HepG2 (cell line): ENCODE measurements at regions not wholly inside any gene's neighbourhood (a gene's known extent, or its start where the extent isn't known, plus 50 kb on each side); places are given as distances from the start of the nearest gene placed in this dataset.

Source experiments
- ATF1 ChIP-seq: IDR thresholded peaks from 2 replicates; pipeline ENCODE4 v1.6.1; 2016; ENCODE audit warnings: mild to moderate bottlenecking, control low read depth
- EEA1 ChIP-seq: sonication (generic); formaldehyde crosslinking; IDR thresholded peaks from 2 replicates; pipeline ENCODE4 v1.5.1; 2020; ENCODE audit warnings: mild to moderate bottlenecking, missing genetic modification reagents, borderline replicate concordance
- GATAD1 ChIP-seq: IDR thresholded peaks from 2 replicates; pipeline ENCODE4 v1.6.1; 2016; ENCODE audit warnings: missing genetic modification reagents, missing compliant biosample characterization
- GFI1 ChIP-seq: sonication (generic); formaldehyde crosslinking; IDR thresholded peaks from 2 replicates; pipeline ENCODE4 v1.5.0; 2020; ENCODE audit warnings: missing genetic modification reagents, mild to moderate bottlenecking, borderline replicate concordance
- HNRNPK ChIP-seq: fragments of 200-400 bp; formaldehyde crosslinking; IDR thresholded peaks from 2 replicates; pipeline ENCODE4 v1.6.1; 2018; ENCODE audit warnings: low read length, low read depth, moderate library complexity, mild to moderate bottlenecking; ENCODE audit not compliant: poor library complexity, severe bottlenecking
- MAX ChIP-seq: IDR thresholded peaks from 2 replicates; pipeline ENCODE4 v1.6.1; 2012; ENCODE audit warnings: inconsistent platforms
- MIXL1 ChIP-seq: IDR thresholded peaks from 2 replicates; pipeline ENCODE4 v1.6.1; 2016
- MXD4 ChIP-seq: IDR thresholded peaks from 2 replicates; pipeline ENCODE4 v1.6.1; 2016; ENCODE audit warnings: mild to moderate bottlenecking, missing biosample characterization, missing genetic modification reagents
- MYPOP ChIP-seq: sonication (generic); formaldehyde crosslinking; IDR thresholded peaks from 2 replicates; pipeline ENCODE4 v1.8.1; 2023; ENCODE audit warnings: mild to moderate bottlenecking, moderate library complexity, missing genetic modification reagents
- NR2F6 ChIP-seq, 2 experiments: IDR thresholded peaks; 2 replicates each; pipeline ENCODE4 v1.6.1; 2016; ENCODE audit warnings: antibody characterized with exemption in 1 of 2, mild to moderate bottlenecking in 1 of 2
- PITX1 ChIP-seq: sonication (generic); formaldehyde crosslinking; IDR thresholded peaks from 2 replicates; pipeline ENCODE4 v1.5.1; 2020; ENCODE audit warnings: mild to moderate bottlenecking, missing genetic modification reagents
- POLR2G ChIP-seq: fragments of 200-400 bp; formaldehyde crosslinking; IDR thresholded peaks from 2 replicates; pipeline ENCODE4 v1.6.1; 2018; ENCODE audit warnings: mild to moderate bottlenecking, low read depth, low read length, moderate library complexity
- RAD51 ChIP-seq: fragments of 450-650 bp; IDR thresholded peaks from 2 replicates; pipeline ENCODE4 v1.6.1; 2016; ENCODE audit warnings: borderline replicate concordance
- SIN3A ChIP-seq: IDR thresholded peaks from 2 replicates; pipeline ENCODE4 v1.6.1; 2011; ENCODE audit warnings: low read depth, mild to moderate bottlenecking, control low read depth, low read length, borderline replicate concordance
- SNAPC5 ChIP-seq: sonication (generic); formaldehyde crosslinking; IDR thresholded peaks from 2 replicates; pipeline ENCODE4 v1.8.1; 2023; ENCODE audit warnings: mild to moderate bottlenecking, missing genetic modification reagents, borderline replicate concordance
- SRSF1 ChIP-seq: fragments of 200-400 bp; formaldehyde crosslinking; optimal IDR thresholded peaks from 2 replicates; pipeline ENCODE3; 2017; ENCODE audit warnings: mild to moderate bottlenecking, low read depth, low read length, moderate library complexity
- ZKSCAN1 ChIP-seq: fragments of 150-350 bp; IDR thresholded peaks from 2 replicates; pipeline ENCODE4 v1.6.1; 2014; ENCODE audit warnings: low read length
- ZNF12 ChIP-seq: sonication (generic); formaldehyde crosslinking; IDR thresholded peaks from 2 replicates; pipeline ENCODE4 v1.5.0; 2020; ENCODE audit warnings: missing genetic modification reagents
- ZNF335 ChIP-seq: sonication (generic); formaldehyde crosslinking; IDR thresholded peaks from 2 replicates; pipeline ENCODE4 v1.4.0; 2020; ENCODE audit warnings: missing genetic modification reagents
- ZNF354B ChIP-seq: sonication (generic); formaldehyde crosslinking; IDR thresholded peaks from 2 replicates; pipeline ENCODE4 v1.8.0; 2022; ENCODE audit warnings: mild to moderate bottlenecking, missing genetic modification reagents
- ZNF577 ChIP-seq: sonication (generic); formaldehyde crosslinking; IDR thresholded peaks from 2 replicates; pipeline ENCODE4 v1.4.0; 2020; ENCODE audit warnings: mild to moderate bottlenecking, low read depth, missing genetic modification reagents, borderline replicate concordance
- ZNF709 ChIP-seq: sonication (generic); formaldehyde crosslinking; IDR thresholded peaks from 2 replicates; pipeline ENCODE4 v1.5.0; 2020; ENCODE audit warnings: mild to moderate bottlenecking, missing genetic modification reagents
- ZZZ3 ChIP-seq: sonication (generic); formaldehyde crosslinking; IDR thresholded peaks from 2 replicates; pipeline ENCODE4 v1.4.0; 2020; ENCODE audit warnings: missing genetic modification reagents, mild to moderate bottlenecking, borderline replicate concordance
- TF ChIP-seq, protein P1 (sequence below): sonication (generic); formaldehyde crosslinking; IDR thresholded peaks from 2 replicates; pipeline ENCODE4 v1.5.0; 2020; ENCODE audit warnings: missing genetic modification reagents
- TF ChIP-seq, protein P2 (sequence below): sonication (generic); formaldehyde crosslinking; conservative IDR thresholded peaks from 2 replicates; pipeline ENCODE4 v1.4.0; 2020; ENCODE audit warnings: missing genetic modification reagents
- TF ChIP-seq, protein P3 (sequence below): IDR thresholded peaks from 2 replicates; pipeline ENCODE4 v1.6.1; 2016; ENCODE audit warnings: low read depth, borderline replicate concordance
- TF ChIP-seq, protein P4 (sequence below): sonication (generic); formaldehyde crosslinking; IDR thresholded peaks from 2 replicates; pipeline ENCODE4 v1.4.0; 2020; ENCODE audit warnings: missing genetic modification reagents

DNA sequence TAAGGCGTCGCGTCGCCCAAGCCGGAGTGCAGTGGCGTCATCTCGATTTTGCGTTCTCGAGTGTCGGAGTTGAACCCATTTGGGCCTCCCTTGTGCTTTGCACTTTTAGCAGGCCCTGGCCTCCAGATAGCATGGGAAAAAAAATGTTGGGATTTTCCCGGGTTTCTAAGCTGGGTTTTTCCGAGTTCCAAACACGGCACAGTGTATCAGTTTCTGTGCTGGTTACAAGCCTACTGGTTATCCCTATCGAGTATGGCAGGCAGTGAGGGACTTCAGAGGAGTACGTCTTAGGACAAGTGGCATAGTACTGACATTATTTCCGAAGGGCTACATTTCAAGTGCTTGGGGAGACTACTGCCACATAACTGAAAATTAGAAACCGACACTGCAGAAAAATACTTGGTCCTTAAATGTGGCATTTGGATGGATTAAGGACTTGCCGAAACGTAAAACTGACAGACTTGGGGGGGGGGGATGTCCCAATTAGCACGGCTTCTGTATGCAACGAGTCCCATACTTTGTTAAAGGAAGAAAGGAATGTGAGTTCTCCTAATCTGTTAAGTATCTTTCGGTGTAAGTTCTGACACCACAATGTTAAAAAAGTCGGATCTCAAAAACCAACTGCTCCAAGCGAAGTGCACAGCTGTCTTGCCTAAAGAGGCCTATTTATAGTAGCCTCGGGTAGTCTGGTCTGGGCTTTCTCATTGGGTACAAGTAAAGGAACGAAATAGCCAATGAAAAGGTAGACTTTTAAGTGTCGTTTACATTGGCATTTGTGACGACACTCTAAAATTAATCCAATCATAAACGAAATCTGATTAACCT lies 70.2 kb downstream of the HFE start (continued):
- TF ChIP-seq, protein P1, sequence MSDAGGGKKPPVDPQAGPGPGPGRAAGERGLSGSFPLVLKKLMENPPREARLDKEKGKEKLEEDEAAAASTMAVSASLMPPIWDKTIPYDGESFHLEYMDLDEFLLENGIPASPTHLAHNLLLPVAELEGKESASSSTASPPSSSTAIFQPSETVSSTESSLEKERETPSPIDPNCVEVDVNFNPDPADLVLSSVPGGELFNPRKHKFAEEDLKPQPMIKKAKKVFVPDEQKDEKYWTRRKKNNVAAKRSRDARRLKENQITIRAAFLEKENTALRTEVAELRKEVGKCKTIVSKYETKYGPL (CRISPR knock-in tag) = peak; percentile 68
- TF ChIP-seq EEA1 (CRISPR knock-in tag) = 0 out of 2 replicates have a peak, but pooled peaks have one; percentile 8
- TF ChIP-seq ATF1 (CRISPR knock-in tag) = peak; percentile 93; the same call in 1 of the 2 replicates
- TF ChIP-seq, protein P2, sequence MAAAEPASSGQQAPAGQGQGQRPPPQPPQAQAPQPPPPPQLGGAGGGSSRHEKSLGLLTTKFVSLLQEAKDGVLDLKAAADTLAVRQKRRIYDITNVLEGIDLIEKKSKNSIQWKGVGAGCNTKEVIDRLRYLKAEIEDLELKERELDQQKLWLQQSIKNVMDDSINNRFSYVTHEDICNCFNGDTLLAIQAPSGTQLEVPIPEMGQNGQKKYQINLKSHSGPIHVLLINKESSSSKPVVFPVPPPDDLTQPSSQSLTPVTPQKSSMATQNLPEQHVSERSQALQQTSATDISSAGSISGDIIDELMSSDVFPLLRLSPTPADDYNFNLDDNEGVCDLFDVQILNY (CRISPR knock-in tag) = no peak
- TF ChIP-seq POLR2G = peak; percentile 95
- TF ChIP-seq, protein P3, sequence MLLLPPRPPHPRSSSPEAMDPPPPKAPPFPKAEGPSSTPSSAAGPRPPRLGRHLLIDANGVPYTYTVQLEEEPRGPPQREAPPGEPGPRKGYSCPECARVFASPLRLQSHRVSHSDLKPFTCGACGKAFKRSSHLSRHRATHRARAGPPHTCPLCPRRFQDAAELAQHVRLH = peak; percentile 58; the same call in 1 of the 2 replicates
- peak; percentile 15; the same call in 1 of the 2 replicates for TF ChIP-seq PITX1 (CRISPR knock-in tag)
- TF ChIP-seq ZKSCAN1 = peak; percentile 92
- peak; percentile 64; the same call in 1 of the 2 replicates for TF ChIP-seq ZNF577
- peak; percentile 28; the same call in 1 of the 2 replicates for TF ChIP-seq MYPOP
- 0 out of 2 replicates have a peak, but pooled peaks have one; percentile 12 for TF ChIP-seq MIXL1 (CRISPR knock-in tag)
- peak; percentile 27 for TF ChIP-seq MAX
- peak; percentile 62 for TF ChIP-seq SNAPC5
- TF ChIP-seq RAD51 = no peak
- TF ChIP-seq, protein P4, sequence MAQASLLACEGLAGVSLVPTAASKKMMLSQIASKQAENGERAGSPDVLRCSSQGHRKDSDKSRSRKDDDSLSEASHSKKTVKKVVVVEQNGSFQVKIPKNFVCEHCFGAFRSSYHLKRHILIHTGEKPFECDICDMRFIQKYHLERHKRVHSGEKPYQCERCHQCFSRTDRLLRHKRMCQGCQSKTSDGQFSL = peak; percentile 94
- TF ChIP-seq NR2F6 (IDR thresholded peaks at IDR 0.05) = peak; percentile 36; the same call in 1 of the 2 replicates
- TF ChIP-seq NR2F6 (CRISPR knock-in tag; IDR thresholded peaks at IDR 0.05) = 0 out of 2 replicates have a peak, but pooled peaks have one; percentile 22
- TF ChIP-seq HNRNPK = peak; percentile 73
- no peak for TF ChIP-seq ZNF12 (CRISPR knock-in tag)
- TF ChIP-seq ZNF354B (CRISPR knock-in tag) = 0 out of 2 replicates have a peak, but pooled peaks have one; percentile 5
- TF ChIP-seq SRSF1 = no peak
- peak; percentile 20; the same call in 1 of the 2 replicates for TF ChIP-seq ZZZ3 (CRISPR knock-in tag)
- peak; percentile 8; the same call in 1 of the 2 replicates for TF ChIP-seq ZNF709 (CRISPR knock-in tag)
- TF ChIP-seq ZNF335 = peak; percentile 21; the same call in 1 of the 2 replicates
- TF ChIP-seq SIN3A = peak; percentile 32; the same call in 1 of the 2 replicates
- 0 out of 2 replicates have a peak, but pooled peaks have one; percentile 14 for TF ChIP-seq GFI1 (CRISPR knock-in tag)
- TF ChIP-seq MXD4 (CRISPR knock-in tag) = peak; percentile 34
- 0 out of 2 replicates have a peak, but pooled peaks have one; percentile 10 for TF ChIP-seq GATAD1 (CRISPR knock-in tag)
